AG09309 (cell line): ENCODE measurements at regions not wholly inside any gene's neighbourhood (a gene's known extent, or its start where the extent isn't known, plus 50 kb on each side); places are given as distances from the start of the nearest gene placed in this dataset.
"Not testable (repeated sequence)": the region's sequence is repeated elsewhere in the genome, so short reads cannot be mapped to it uniquely, and the experiment has no call there.

Experiments used
- DNase-seq: peaks from one replicate; pipeline ENCODE4 v3.0.0-alpha.2; 2010; ENCODE audit warnings: low read depth
- H3K4me3 ChIP-seq: 2 replicates; pipeline ENCODE4 v1.5.1; 2011; ENCODE audit warnings: mild to moderate bottlenecking, low read depth, low read length, moderate library complexity; ENCODE audit not compliant: control insufficient read depth
- CTCF ChIP-seq: IDR thresholded peaks from 2 replicates; pipeline ENCODE4 v1.5.1; 2011; ENCODE audit warnings: mild to moderate bottlenecking, low read depth, low read length, inconsistent platforms; ENCODE audit not compliant: insufficient read depth, control insufficient read depth; ENCODE audit errors: missing control alignments

- TF ChIP-seq CTCF, result no peak
These were observed 233.4 kb upstream of the RGMB start for GRCh38 chr5:98540056-98540455.

GRCh38 chr5:98541641-98542040 lies 231.8 kb upstream of the RGMB start:
- no peak for TF ChIP-seq CTCF
- no peak overlapping the region for H3K4me3 ChIP-seq
- DNase-seq, result no peak

More at GRCh38 chr5:98540056-98540455, 233.4 kb upstream of the RGMB start:
- DNase-seq, result no peak
- H3K4me3 ChIP-seq, result no peak overlapping the region

GRCh38 chr5:98543490-98543889 lies 230.0 kb upstream of the RGMB start:
- H3K4me3 ChIP-seq, result no peak overlapping the region
- no peak for TF ChIP-seq CTCF
- DNase-seq, result no peak

GRCh38 chr5:98546924-98547323 lies 226.5 kb upstream of the RGMB start:
- DNase-seq, result not testable (repeated sequence)

GRCh38 chr5:98556712-98557111 lies 216.8 kb upstream of the RGMB start:
- TF ChIP-seq CTCF, result no peak

More at GRCh38 chr5:98546924-98547323, 226.5 kb upstream of the RGMB start:
- H3K4me3 ChIP-seq, result not testable (repeated sequence)

GRCh38 chr5:98557916-98558315 lies 215.5 kb upstream of the RGMB start:
- DNase-seq, result no peak
- H3K4me3 ChIP-seq, result no peak overlapping the region
- TF ChIP-seq CTCF, result no peak

More at GRCh38 chr5:98556712-98557111, 216.8 kb upstream of the RGMB start:
- no peak for DNase-seq
- H3K4me3 ChIP-seq, result no peak overlapping the region

GRCh38 chr5:98563885-98564653 lies 209.4 kb upstream of the RGMB start:
- H3K4me3 ChIP-seq, result no peak overlapping the region
- DNase-seq, result no peak
- no peak for TF ChIP-seq CTCF
